Breast epithelium (tissue), 3 donors: ENCODE measurements at regions not wholly inside any gene's neighbourhood (a gene's known extent, or its start where the extent isn't known, plus 50 kb on each side); places are given as distances from the start of the nearest gene placed in this dataset.

ENCODE experiments used
- POLR2A ChIP-seq: fragments of 450-650 bp; IDR thresholded peaks from one replicate; pipeline ENCODE4 v1.6.1; 2016; ENCODE audit warnings: antibody characterized with exemption, mild to moderate bottlenecking, moderate library complexity
- POLR2AphosphoS5 ChIP-seq, 3 donors: sonication (generic); formaldehyde crosslinking; IDR thresholded peaks; one replicate each; pipeline ENCODE4 v1.6.1; 2017; ENCODE audit warnings: antibody characterized with exemption in 3 of 3
- TF ChIP-seq, protein P1 (sequence below), 3 donors: fragments of 450-650 bp; IDR thresholded peaks; one replicate each; pipeline ENCODE4 v1.5.1; 2016 to 2017; ENCODE audit warnings: antibody characterized with exemption in 3 of 3, mild to moderate bottlenecking in 3 of 3, moderate library complexity in 3 of 3

- TF ChIP-seq, protein P1, sequence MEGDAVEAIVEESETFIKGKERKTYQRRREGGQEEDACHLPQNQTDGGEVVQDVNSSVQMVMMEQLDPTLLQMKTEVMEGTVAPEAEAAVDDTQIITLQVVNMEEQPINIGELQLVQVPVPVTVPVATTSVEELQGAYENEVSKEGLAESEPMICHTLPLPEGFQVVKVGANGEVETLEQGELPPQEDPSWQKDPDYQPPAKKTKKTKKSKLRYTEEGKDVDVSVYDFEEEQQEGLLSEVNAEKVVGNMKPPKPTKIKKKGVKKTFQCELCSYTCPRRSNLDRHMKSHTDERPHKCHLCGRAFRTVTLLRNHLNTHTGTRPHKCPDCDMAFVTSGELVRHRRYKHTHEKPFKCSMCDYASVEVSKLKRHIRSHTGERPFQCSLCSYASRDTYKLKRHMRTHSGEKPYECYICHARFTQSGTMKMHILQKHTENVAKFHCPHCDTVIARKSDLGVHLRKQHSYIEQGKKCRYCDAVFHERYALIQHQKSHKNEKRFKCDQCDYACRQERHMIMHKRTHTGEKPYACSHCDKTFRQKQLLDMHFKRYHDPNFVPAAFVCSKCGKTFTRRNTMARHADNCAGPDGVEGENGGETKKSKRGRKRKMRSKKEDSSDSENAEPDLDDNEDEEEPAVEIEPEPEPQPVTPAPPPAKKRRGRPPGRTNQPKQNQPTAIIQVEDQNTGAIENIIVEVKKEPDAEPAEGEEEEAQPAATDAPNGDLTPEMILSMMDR (IDR thresholded peaks at IDR 0.05) = no peak
- TF ChIP-seq POLR2A (no peak), POLR2AphosphoS5 (IDR thresholded peaks at IDR 0.05) (no peak)
Measured at GRCh38 chr3:152559246-152559645, 275.7 kb upstream of the P2RY1 start.
